ENCODE measurements at regions not wholly inside any gene's neighbourhood (a gene's known extent, or its start where the extent isn't known, plus 50 kb on each side); places are given as distances from the start of the nearest gene placed in this dataset.
A peak's percentile ranks its signal among the peaks of the same experiment; 100 is the strongest.
"Not testable (repeated sequence)": the region's sequence is repeated elsewhere in the genome, so short reads cannot be mapped to it uniquely, and the experiment has no call there.

DNA sequence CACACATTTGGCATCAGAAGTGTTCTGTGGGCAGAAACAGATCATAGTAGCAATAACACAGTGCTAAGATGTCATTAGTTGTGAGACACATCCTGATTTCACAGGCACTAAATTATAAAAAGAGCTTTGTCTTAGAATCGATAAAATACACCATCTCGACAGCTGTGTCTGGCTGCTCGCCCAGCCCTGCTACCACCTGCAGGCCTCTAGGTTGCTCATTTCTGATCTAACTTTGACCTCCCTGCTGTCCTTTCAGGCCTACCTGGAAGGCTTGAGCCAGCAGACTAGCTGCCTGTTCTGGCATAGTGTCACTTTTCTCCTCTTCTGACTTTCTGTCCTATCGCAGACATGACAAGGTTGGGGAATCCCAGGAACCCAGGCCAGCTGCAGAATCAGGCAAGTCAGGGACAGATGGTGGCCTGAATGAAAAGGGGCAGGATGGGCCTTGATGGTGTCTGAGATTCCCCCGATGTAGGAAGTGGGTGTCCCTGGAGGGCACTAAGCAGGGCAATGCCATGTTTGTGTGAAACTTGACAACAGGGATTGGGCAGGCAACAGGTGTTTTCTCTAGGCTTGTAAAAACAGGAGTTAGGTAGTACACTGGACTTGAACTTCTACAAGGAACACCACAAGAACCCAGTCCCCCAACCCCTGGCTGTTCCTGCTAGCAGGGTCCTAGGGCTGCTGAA is 66.6 kb upstream of the RHOU start:
- DNase-seq (ENCODE audit: low read depth in 2 of 2): no peak

DNA sequence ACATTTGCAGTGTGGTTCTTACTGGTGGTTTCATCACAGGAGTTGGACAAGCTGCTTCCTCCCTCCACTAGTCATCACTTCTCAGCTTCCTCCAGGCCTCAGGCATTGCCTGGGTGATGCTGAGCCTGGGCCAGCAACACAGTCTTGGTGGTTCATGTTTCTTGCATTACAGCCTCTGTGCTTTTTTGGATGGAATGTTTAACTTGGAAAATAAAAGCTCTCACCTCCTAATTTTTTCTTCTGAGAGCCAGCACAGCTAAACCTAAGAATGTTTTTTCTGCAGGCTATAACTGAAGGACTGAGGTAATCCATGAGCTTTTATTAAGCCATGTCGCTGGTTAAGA is 66.1 kb upstream of the RHOU start:
- peak in 1 of 2 experiments; percentile 26 for DNase-seq (ENCODE audit: low read depth in 2 of 2)

DNA sequence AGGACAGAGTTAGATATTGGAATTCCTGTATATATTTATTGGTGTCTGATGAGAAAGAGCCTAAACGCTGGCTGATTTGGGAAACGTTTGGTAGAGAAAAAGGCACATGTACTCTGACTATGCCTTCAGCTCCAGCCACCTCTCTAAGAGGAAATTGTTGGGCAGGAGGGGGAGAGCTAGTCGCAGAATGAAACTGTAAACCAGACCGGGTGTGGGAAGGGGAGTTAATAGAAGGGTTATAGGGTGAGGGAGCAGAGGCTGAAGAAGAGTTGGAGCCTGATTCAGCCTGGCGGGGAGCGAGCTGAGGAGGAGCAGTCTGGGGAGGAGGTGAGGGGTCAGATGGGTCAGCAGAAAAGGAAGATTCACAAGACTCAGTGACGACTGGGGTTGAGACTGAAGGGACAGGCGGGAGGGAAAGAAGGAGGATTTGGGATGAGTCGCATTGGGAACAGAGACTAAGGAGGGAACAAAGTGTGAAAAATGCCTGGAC is 54.2 kb upstream of the RHOU start:
- DNase-seq (ENCODE audit: low read depth in 2 of 2): not testable (repeated sequence)

DNA sequence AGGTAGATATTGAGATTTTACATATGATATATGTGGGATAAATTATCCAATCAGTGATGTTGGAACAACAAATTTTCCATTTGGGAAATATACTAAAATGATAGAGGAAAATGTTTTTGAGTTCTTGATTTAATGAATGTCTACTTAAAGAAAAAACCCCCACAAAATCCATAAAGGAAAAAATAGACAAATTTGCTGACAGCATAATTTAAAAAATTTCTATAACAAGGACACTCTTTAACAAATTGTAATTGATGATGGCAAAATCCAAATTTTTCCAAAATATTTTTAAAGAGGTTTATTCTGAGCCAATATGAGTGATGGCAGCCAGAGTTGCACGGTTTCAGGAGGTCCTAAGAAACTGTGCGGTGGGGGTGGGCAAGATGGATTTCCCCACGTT is 51.9 kb upstream of the RHOU start:
- no peak for DNase-seq (ENCODE audit: low read depth in 2 of 2)

DNA sequence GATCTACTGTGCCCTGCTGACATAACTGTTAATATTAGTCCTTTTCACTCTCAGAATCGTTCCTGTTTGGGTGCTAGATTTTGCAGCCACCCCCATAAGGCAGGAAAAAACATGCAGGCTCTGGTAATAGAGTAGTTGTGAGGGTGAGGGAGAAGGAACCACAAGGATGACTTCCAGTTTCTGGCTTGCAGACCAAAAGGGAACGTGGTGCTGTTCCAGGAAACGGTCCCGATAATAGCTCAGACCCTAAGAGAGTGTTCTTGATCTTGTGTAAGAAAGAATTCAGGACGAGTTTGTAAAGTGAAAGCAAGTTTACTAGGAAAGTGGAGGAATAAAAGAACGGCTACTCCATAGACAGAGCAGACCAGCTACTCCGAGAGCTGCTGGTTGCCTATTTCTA is 50.7 kb upstream of the RHOU start:
- DNase-seq (ENCODE audit: low read depth in 2 of 2): no peak

DNA sequence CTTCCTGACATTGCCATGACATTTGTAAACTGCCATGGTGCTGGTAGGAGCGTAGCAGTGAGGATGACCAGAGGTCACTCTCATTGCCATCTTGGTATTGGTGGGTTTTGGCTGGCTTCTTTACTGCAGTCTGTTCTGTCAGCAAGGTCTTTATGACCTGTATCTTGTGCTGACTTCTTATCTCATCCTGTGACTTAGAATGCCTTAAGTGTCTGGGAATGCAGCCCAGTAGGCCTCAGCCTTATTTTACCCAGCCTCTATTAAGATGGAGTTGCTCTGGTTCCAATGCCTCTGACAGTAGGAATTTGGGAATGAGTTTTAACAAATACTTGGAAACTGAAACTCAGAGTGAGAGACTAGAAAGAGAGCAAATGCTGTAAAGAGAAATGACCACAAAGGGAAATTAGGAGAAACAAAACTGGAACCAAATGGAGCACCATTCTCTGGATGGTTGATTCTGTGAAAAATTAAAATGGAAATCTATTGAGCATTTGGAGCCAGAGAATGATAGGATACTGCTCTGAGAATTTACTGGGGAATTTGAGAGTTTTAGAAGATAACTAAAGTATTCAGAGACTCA is 50.1 kb upstream of the RHOU start:
- DNase-seq (ENCODE audit: low read depth in 2 of 2): no peak

Measured in fibroblast of skin of left biceps (primary cell).